GM12878 (cell line): ENCODE measurements at regions not wholly inside any gene's neighbourhood (a gene's known extent, or its start where the extent isn't known, plus 50 kb on each side); places are given as distances from the start of the nearest gene placed in this dataset.

Source experiments
- ATAC-seq: fragments of 200-7000 bp; cut with Tn5 transposase; 3 replicates; pipeline ENCODE4 v1.9.1; 2020; ENCODE audit warnings: mild to moderate bottlenecking, moderate library complexity
- BruUV-seq: library from RNA; stranded (reverse); fragments of 400-500 nt; replicated peaks from 2 replicates; lab custom pipeline; 2021; lab: Mats Ljungman, UMichigan
- CTCF ChIA-PET: fragments of 300-600 bp; sonication (Branson Sonifier 250); formaldehyde crosslinking; extraction: SDS; loops from one replicate; lab custom pipeline; 2021; ENCODE audit warnings: inconsistent platforms; lab: Yijun Ruan, JAX
- POLR2A ChIA-PET: fragments of 350-600 bp; formaldehyde crosslinking; extraction: SDS; loops from one replicate; lab custom pipeline; 2021; ENCODE audit warnings: inconsistent platforms; lab: Charles Lee
- RAD21 ChIA-PET: fragments of 300-600 bp; sonication (Branson Sonifier 250); formaldehyde crosslinking; loops from one replicate; lab custom pipeline; 2023; ENCODE audit warnings: antibody characterized with exemption; ENCODE audit not compliant: unreplicated experiment; lab: Charles Lee
- SMC1A ChIA-PET: fragments of 300-600 bp; sonication (Branson Sonifier 250); formaldehyde crosslinking; loops from one replicate; lab custom pipeline; 2023; ENCODE audit not compliant: unreplicated experiment, uncharacterized antibody; lab: Charles Lee
- DNase-seq: peaks from one replicate; pipeline ENCODE4 v3.0.0-alpha.2; 2011; ENCODE audit warnings: low read depth, low spot score
- FAIRE-seq: peaks from 3 replicates; lab custom pipeline; 2011; peaks lifted over from hg19 to GRCh38; lab: Jason Lieb, UNC
- H2AFZ ChIP-seq: 2 replicates; pipeline ENCODE4 v1.6.0; 2011; ENCODE audit warnings: low read depth, low read length, control low read depth; ENCODE audit not compliant: control insufficient read depth
- H3K27ac ChIP-seq: 2 replicates; pipeline ENCODE4 v1.5.1; 2011; ENCODE audit warnings: control low read depth; ENCODE audit not compliant: control insufficient read depth, insufficient read depth
- H3K27me3 ChIP-seq, 2 experiments: replicated peaks in 1 of 2; 2 replicates each; pipeline versions ENCODE4 v1.6.0 to v1.6.1; 2011; ENCODE audit warnings: low read length in 1 of 2; ENCODE audit not compliant: control insufficient read depth in 2 of 2, insufficient read depth in 2 of 2
- H3K36me3 ChIP-seq, 2 experiments: 2 replicates each; pipeline ENCODE4 v1.5.1; 2011; ENCODE audit warnings: low read length in 1 of 2; ENCODE audit not compliant: control insufficient read depth in 2 of 2, insufficient read depth in 2 of 2
- H3K4me1 ChIP-seq: 2 replicates; pipeline ENCODE4 v1.6.1; 2011; ENCODE audit warnings: mild to moderate bottlenecking, low read length, moderate library complexity, mixed read lengths; ENCODE audit not compliant: control insufficient read depth, insufficient read depth
- H3K4me2 ChIP-seq: 2 replicates; pipeline ENCODE4 v1.6.0; 2011; ENCODE audit warnings: control low read depth; ENCODE audit not compliant: control insufficient read depth, insufficient read depth
- H3K4me3 ChIP-seq: fragments of 200-600 bp; sonication (generic); 2 replicates; pipeline ENCODE4 v1.5.1; 2016
- H3K79me2 ChIP-seq: 2 replicates; pipeline ENCODE4 v1.6.0; 2011; ENCODE audit warnings: low read length; ENCODE audit not compliant: control insufficient read depth, insufficient read depth
- H3K9ac ChIP-seq: 2 replicates; pipeline ENCODE4 v1.8.0; 2011; ENCODE audit warnings: low read length, control low read depth, mixed read lengths; ENCODE audit not compliant: control insufficient read depth, insufficient read depth
- H3K9me3 ChIP-seq: replicated peaks from 3 replicates; pipeline ENCODE4 v1.5.1; 2011; ENCODE audit warnings: mild to moderate bottlenecking, low read length; ENCODE audit not compliant: control insufficient read depth, insufficient read depth
- H4K20me1 ChIP-seq: 2 replicates; pipeline ENCODE4 v1.6.0; 2011; ENCODE audit not compliant: control insufficient read depth, insufficient read depth
- BCL11A ChIP-seq: IDR thresholded peaks from 2 replicates; pipeline ENCODE4 v1.6.1; 2011; ENCODE audit warnings: low read depth, low read length
- E2F4 ChIP-seq: IDR thresholded peaks from 2 replicates; pipeline ENCODE4 v1.6.1; 2012; ENCODE audit warnings: low read depth, low read length, improper control_type of control experiment
- EGR1 ChIP-seq, 2 experiments: IDR thresholded peaks; 1 replicate in 1 of 2; 2 replicates in 1 of 2; pipeline ENCODE4 v1.6.1; 2011 to 2012; ENCODE audit warnings: low read depth in 2 of 2, low read length in 2 of 2, borderline replicate concordance in 1 of 2, mild to moderate bottlenecking in 1 of 2, moderate library complexity in 1 of 2
- FOXM1 ChIP-seq: IDR thresholded peaks from 2 replicates; pipeline ENCODE4 v1.6.1; 2012; ENCODE audit warnings: low read depth, mild to moderate bottlenecking, inconsistent platforms, low read length, moderate library complexity
- NR2F1 ChIP-seq: fragments of 450-650 bp; conservative IDR thresholded peaks from 2 replicates; pipeline ENCODE4 v1.6.1; 2017; ENCODE audit warnings: mild to moderate bottlenecking
- PKNOX1 ChIP-seq: fragments of 450-650 bp; IDR thresholded peaks from 2 replicates; pipeline ENCODE4 v1.6.1; 2016; ENCODE audit warnings: mild to moderate bottlenecking
- POLR2A ChIP-seq: IDR thresholded peaks from 2 replicates; pipeline ENCODE4 v1.6.1; 2011; ENCODE audit warnings: low read depth, mild to moderate bottlenecking, low read length
- PRDM15 ChIP-seq: fragments of 450-650 bp; formaldehyde crosslinking; IDR thresholded peaks from 2 replicates; pipeline ENCODE4 v1.4.0; 2020; ENCODE audit warnings: mild to moderate bottlenecking, moderate library complexity
- REST ChIP-seq: IDR thresholded peaks from 2 replicates; pipeline ENCODE4 v1.6.1; 2012; ENCODE audit warnings: mild to moderate bottlenecking, low read depth, low read length
- SREBF1 ChIP-seq: IDR thresholded peaks from 2 replicates; pipeline ENCODE4 v1.6.1; 2012; ENCODE audit warnings: mild to moderate bottlenecking, low read length
- SREBF2 ChIP-seq: IDR thresholded peaks from 2 replicates; pipeline ENCODE4 v1.6.1; 2012; ENCODE audit warnings: mild to moderate bottlenecking, low read length
- STAT3 ChIP-seq: IDR thresholded peaks from 2 replicates; pipeline ENCODE4 v1.6.1; 2011; ENCODE audit warnings: low read depth, low read length, improper control_type of control experiment
- TCF12 ChIP-seq: IDR thresholded peaks from 2 replicates; pipeline ENCODE4 v1.6.1; 2011; ENCODE audit warnings: low read depth, mild to moderate bottlenecking, low read length
- ZNF207 ChIP-seq: fragments of 450-650 bp; IDR thresholded peaks from 2 replicates; pipeline ENCODE4 v1.6.1; 2014; ENCODE audit warnings: antibody characterized with exemption, mild to moderate bottlenecking, borderline replicate concordance
- ZNF384 ChIP-seq: IDR thresholded peaks from 2 replicates; pipeline ENCODE4 v1.6.1; 2012; ENCODE audit warnings: low read depth, mild to moderate bottlenecking, low read length, improper control_type of control experiment, borderline replicate concordance
- WGBS: methylation state at CpG from one replicate; pipeline ENCODE4 v1.1.6; 2016; ENCODE audit warnings: low lambda C conversion rate; ENCODE audit not compliant: insufficient replicate concordance, insufficient coverage; ENCODE audit errors: missing lambda C conversion rate; 5-methylcytosine and 5-hydroxymethylcytosine counted together
- in situ Hi-C: fragments of 300-500 bp; cut with MboI; formaldehyde crosslinking; loops from 9 replicates; pipeline ENCODE4 v1.14.3; 2018; ENCODE audit warnings: mixed read lengths
- intact Hi-C: fragments of 100-400 bp; cut with micrococcal nuclease; formaldehyde crosslinking; loops from one replicate; pipeline ENCODE4 v1.14.2; 2022; ENCODE audit not compliant: unreplicated experiment

GRCh38 chr6:78810698-78811097 lies 56.7 kb upstream of the IRAK1BP1 start:
- Histone ChIP-seq H3K4me3 (no peak overlapping the region), H3K36me3 (no peaks in the 10 kb centered on the region), H3K9ac (no peak overlapping the region), H3K9me3 (no peaks in the 10 kb centered on the region), H3K4me2 (no peak overlapping the region), H2AFZ (no peak overlapping the region), H3K4me1 (no peaks in the 10 kb centered on the region), H4K20me1 (no peaks in the 10 kb centered on the region), H3K27ac (no peak overlapping the region), H3K79me2 (no peaks in the 10 kb centered on the region), H3K27me3 (no peaks in the 10 kb centered on the region)
- WGBS = 5% methylated on average over 2 of the region's 2 CpGs
- BruUV-seq = no TSS peak
- no peak for ATAC-seq
- no peak for FAIRE-seq
- SMC1A ChIA-PET = interaction anchor here (1.0 to 1.3 kb wide), 3 partner anchors 22 to 375 kb away, joined by 3 to 4 read pairs (median 4); no protein-coding TSS in a partner anchor
- POLR2A ChIA-PET = no interaction called here
- DNase-seq = no peak
- CTCF ChIA-PET = interaction anchor here (0.8 to 1.5 kb wide), 7 partner anchors 8 to 1346 kb away, joined by 3 to 5 read pairs (median 3); no protein-coding TSS in a partner anchor
- RAD21 ChIA-PET = interaction anchor here (1.2 kb wide), 1 partner anchor 375 kb away, joined by 4 read pairs; no protein-coding TSS in a partner anchor
- in situ Hi-C loops (no loop called here), intact Hi-C loops (no loop called here)
- TF ChIP-seq STAT3 = no peak
- TF ChIP-seq PRDM15 = no peak
- TF ChIP-seq ZNF384 = no peak
- no peak for TF ChIP-seq E2F4
- TF ChIP-seq TCF12 = no peak
- TF ChIP-seq SREBF2 = no peak
- TF ChIP-seq NR2F1 = no peak
- no peak for TF ChIP-seq ZNF207
- no peak for TF ChIP-seq EGR1 (IDR thresholded peaks at IDR 0.05; ENCODE audit: borderline replicate concordance in 1 of 2, low read depth in 2 of 2, low read length in 2 of 2)
- TF ChIP-seq PKNOX1 = no peak
- TF ChIP-seq FOXM1 = no peak
- no peak for TF ChIP-seq SREBF1
- TF ChIP-seq BCL11A = no peak
- TF ChIP-seq POLR2A = no peak
- TF ChIP-seq REST = no peak
